ENCODE measurements at regions not wholly inside any gene's neighbourhood (a gene's known extent, or its start where the extent isn't known, plus 50 kb on each side); places are given as distances from the start of the nearest gene placed in this dataset.

DNA sequence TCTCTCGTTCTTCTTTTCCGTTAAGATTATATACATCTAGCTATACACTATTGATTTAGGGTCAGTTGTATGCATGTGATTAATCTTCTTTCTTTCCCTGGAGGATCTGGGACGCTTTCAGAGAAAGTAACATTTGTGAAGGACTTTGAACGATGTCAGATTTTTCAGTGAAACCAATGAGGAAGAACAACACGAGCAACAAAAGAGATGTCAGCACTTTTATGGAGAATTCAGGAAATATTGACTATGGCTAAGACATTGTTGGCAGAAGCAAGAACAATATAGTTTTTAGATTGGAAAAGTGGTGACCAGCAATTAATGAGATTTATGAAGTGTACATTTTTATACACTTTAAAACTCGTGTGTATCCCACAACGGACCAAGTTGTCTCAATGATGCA lies 355.5 kb downstream of the TGFB2 start:
- ChIA-PET CTCF (interaction anchor here (0.6 to 0.8 kb wide), 2 partner anchors 205 to 291 kb away, joined by 3 to 6 read pairs; no protein-coding TSS in a partner anchor), POLR2A (no interaction called here)
- FAIRE-seq (no peak), ATAC-seq (no peak), DNase-seq (ENCODE audit: low read depth in 1 of 2, low spot score in 1 of 2) (no peak)
- H3K4me3 ChIP-seq, result no peak overlapping the region
- 93% methylated on average over 7 of the region's 7 CpGs for WGBS (ENCODE audit: missing lambda C conversion rate)
- H3K4me2 ChIP-seq, result no peak overlapping the region
- peaks cover 12% of the 10 kb centered on the region for H3K9me3 ChIP-seq
- TF ChIP-seq HEYL (CRISPR knock-in tag; IDR thresholded peaks at IDR 0.05), result no peak
- TF ChIP-seq MAFK (IDR thresholded peaks at IDR 0.05; ENCODE audit: partially characterized antibody), result peak; percentile 54
- H3K27ac ChIP-seq, result peak overlapping the region in 1 of 2 experiments; percentile 41; a peak in 2 of 6 replicates
- H3K4me1 ChIP-seq, result peaks cover 13% of the 10 kb centered on the region

DNA sequence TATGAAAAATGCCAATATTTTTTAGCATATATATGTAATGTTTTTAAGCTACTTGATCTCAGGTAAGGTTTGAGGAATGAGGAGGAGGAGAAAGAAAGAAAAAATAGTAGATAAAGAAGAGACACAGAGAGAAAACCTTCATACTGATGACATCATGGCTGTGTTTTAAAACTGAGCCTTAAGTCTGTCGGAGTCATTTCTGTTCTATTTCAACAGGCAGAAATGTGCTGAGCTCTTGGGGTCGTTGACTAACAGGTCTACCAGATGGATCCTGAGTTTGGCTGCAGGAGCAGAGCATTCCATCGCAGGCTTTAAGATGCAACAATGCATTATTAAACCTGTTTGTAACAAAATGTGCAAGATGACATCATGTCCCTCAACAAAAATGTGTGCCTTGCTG lies 356.0 kb downstream of the TGFB2 start:
- no peak for DNase-seq (ENCODE audit: low read depth in 1 of 2, low spot score in 1 of 2)
- Histone ChIP-seq H3K4me3 (no peak overlapping the region), H3K9me3 (peaks cover 12% of the 10 kb centered on the region), H3K4me1 (peaks cover 14% of the 10 kb centered on the region), H3K27ac (peak overlapping the region in 1 of 2 experiments; percentile 41; a peak in 3 of 6 replicates), H3K4me2 (no peak overlapping the region)
- WGBS (ENCODE audit: missing lambda C conversion rate), result 82% methylated on average over 3 of the region's 3 CpGs
- peak; percentile 49 for FAIRE-seq
- CTCF ChIA-PET, result interaction anchor here (0.6 to 1.0 kb wide), 2 partner anchors 205 to 866 kb away, joined by 3 to 6 read pairs; no protein-coding TSS in a partner anchor
- TF ChIP-seq CBX2 (IDR thresholded peaks at IDR 0.05; ENCODE audit: borderline replicate concordance, low read depth) (no peak), ZFP36 (IDR thresholded peaks at IDR 0.05; ENCODE audit: borderline replicate concordance, partially characterized antibody) (no peak), RAD21 (conservative IDR thresholded peaks at IDR 0.05 in 1 of 2, IDR thresholded peaks at IDR 0.05 in 1 of 2) (no peak), HDAC2 (IDR thresholded peaks at IDR 0.05) (no peak), JUN (IDR thresholded peaks at IDR 0.05) (no peak), CEBPB (IDR thresholded peaks at IDR 0.05) (no peak), RARB (CRISPR knock-in tag; IDR thresholded peaks at IDR 0.05) (no peak), ZNF302 (CRISPR knock-in tag; IDR thresholded peaks at IDR 0.05) (no peak), ZC3H11A (IDR thresholded peaks at IDR 0.05) (no peak)
- TF ChIP-seq, protein P1, sequence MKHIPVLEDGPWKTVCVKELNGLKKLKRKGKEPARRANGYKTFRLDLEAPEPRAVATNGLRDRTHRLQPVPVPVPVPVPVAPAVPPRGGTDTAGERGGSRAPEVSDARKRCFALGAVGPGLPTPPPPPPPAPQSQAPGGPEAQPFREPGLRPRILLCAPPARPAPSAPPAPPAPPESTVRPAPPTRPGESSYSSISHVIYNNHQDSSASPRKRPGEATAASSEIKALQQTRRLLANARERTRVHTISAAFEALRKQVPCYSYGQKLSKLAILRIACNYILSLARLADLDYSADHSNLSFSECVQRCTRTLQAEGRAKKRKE (CRISPR knock-in tag; IDR thresholded peaks at IDR 0.05; ENCODE audit: low read depth), result no peak
- ATAC-seq, result no peak
- POLR2A ChIA-PET, result no interaction called here

DNA sequence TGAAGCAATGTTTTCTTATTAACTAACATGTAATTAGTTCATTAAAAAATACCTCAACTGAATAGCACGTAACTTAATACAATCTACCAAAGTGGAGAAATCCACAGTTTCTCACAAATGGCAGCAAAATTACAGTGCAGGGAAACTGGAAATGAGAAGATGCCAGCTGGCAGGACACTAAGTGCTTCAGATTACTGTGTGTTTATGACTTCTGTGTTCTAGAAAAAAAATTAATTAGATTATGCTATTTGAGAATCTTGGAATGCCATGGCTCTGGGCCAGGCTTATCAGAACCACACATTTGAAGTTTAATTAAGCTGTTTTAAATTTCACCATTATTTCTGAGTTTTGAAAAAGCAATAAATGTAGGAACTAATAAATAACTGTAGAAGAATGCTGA lies 357.6 kb downstream of the TGFB2 start:
- ChIA-PET POLR2A (no interaction called here), CTCF (no interaction called here)
- no peak for ATAC-seq
- peaks cover 26% of the 10 kb centered on the region for H3K4me1 ChIP-seq
- WGBS (ENCODE audit: missing lambda C conversion rate), result 98% methylated on average over 1 of the region's 1 CpG
- peak overlapping the region; percentile 12 to 94; a peak in 3 of 6 replicates for H3K27ac ChIP-seq
- DNase-seq (ENCODE audit: low read depth in 1 of 2, low spot score in 1 of 2), result no peak
- TF ChIP-seq, protein P2, sequence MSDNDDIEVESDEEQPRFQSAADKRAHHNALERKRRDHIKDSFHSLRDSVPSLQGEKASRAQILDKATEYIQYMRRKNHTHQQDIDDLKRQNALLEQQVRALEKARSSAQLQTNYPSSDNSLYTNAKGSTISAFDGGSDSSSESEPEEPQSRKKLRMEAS (IDR thresholded peaks at IDR 0.05), result no peak
- TF ChIP-seq KDM5A (IDR thresholded peaks at IDR 0.05) (no peak), MAZ (IDR thresholded peaks at IDR 0.05; ENCODE audit: borderline replicate concordance, low read depth, low read length) (no peak), CEBPB (IDR thresholded peaks at IDR 0.05) (no peak), HOXA7 (CRISPR knock-in tag; IDR thresholded peaks at IDR 0.05) (no peak), HOXB5 (CRISPR knock-in tag; IDR thresholded peaks at IDR 0.05) (no peak), JUN (IDR thresholded peaks at IDR 0.05) (no peak), POLR2A (IDR thresholded peaks at IDR 0.05; ENCODE audit: low read length) (no peak), EHF (CRISPR knock-in tag; IDR thresholded peaks at IDR 0.05) (no peak), RAD21 (conservative IDR thresholded peaks at IDR 0.05 in 1 of 2, IDR thresholded peaks at IDR 0.05 in 1 of 2) (no peak), FOXS1 (CRISPR knock-in tag; IDR thresholded peaks at IDR 0.05) (no peak), RCOR1 (IDR thresholded peaks at IDR 0.05; ENCODE audit: low read depth, low read length) (no peak), HDAC2 (IDR thresholded peaks at IDR 0.05) (no peak), ZC3H11A (IDR thresholded peaks at IDR 0.05) (no peak), NR3C1 (IDR thresholded peaks at IDR 0.05) (no peak), HEYL (CRISPR knock-in tag; IDR thresholded peaks at IDR 0.05) (no peak)
- TF ChIP-seq, protein P3, sequence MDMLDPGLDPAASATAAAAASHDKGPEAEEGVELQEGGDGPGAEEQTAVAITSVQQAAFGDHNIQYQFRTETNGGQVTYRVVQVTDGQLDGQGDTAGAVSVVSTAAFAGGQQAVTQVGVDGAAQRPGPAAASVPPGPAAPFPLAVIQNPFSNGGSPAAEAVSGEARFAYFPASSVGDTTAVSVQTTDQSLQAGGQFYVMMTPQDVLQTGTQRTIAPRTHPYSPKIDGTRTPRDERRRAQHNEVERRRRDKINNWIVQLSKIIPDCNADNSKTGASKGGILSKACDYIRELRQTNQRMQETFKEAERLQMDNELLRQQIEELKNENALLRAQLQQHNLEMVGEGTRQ (IDR thresholded peaks at IDR 0.05), result no peak
- TF ChIP-seq, protein P4, sequence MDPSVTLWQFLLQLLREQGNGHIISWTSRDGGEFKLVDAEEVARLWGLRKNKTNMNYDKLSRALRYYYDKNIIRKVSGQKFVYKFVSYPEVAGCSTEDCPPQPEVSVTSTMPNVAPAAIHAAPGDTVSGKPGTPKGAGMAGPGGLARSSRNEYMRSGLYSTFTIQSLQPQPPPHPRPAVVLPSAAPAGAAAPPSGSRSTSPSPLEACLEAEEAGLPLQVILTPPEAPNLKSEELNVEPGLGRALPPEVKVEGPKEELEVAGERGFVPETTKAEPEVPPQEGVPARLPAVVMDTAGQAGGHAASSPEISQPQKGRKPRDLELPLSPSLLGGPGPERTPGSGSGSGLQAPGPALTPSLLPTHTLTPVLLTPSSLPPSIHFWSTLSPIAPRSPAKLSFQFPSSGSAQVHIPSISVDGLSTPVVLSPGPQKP (IDR thresholded peaks at IDR 0.05; ENCODE audit: low read depth, low read length), result no peak
- TF ChIP-seq, protein P5, sequence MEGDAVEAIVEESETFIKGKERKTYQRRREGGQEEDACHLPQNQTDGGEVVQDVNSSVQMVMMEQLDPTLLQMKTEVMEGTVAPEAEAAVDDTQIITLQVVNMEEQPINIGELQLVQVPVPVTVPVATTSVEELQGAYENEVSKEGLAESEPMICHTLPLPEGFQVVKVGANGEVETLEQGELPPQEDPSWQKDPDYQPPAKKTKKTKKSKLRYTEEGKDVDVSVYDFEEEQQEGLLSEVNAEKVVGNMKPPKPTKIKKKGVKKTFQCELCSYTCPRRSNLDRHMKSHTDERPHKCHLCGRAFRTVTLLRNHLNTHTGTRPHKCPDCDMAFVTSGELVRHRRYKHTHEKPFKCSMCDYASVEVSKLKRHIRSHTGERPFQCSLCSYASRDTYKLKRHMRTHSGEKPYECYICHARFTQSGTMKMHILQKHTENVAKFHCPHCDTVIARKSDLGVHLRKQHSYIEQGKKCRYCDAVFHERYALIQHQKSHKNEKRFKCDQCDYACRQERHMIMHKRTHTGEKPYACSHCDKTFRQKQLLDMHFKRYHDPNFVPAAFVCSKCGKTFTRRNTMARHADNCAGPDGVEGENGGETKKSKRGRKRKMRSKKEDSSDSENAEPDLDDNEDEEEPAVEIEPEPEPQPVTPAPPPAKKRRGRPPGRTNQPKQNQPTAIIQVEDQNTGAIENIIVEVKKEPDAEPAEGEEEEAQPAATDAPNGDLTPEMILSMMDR (IDR thresholded peaks at IDR 0.05), result no peak
- TF ChIP-seq, protein P6, sequence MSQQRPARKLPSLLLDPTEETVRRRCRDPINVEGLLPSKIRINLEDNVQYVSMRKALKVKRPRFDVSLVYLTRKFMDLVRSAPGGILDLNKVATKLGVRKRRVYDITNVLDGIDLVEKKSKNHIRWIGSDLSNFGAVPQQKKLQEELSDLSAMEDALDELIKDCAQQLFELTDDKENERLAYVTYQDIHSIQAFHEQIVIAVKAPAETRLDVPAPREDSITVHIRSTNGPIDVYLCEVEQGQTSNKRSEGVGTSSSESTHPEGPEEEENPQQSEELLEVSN (IDR thresholded peaks at IDR 0.05; ENCODE audit: borderline replicate concordance, low read depth), result no peak
- H3K4me2 ChIP-seq, result no peak overlapping the region
- no peak for FAIRE-seq
- peaks cover 19% of the 10 kb centered on the region for H3K9me3 ChIP-seq
- no peak overlapping the region for H3K4me3 ChIP-seq
